ENCODE measurements at regions not wholly inside any gene's neighbourhood (a gene's known extent, or its start where the extent isn't known, plus 50 kb on each side); places are given as distances from the start of the nearest gene placed in this dataset.

DNA sequence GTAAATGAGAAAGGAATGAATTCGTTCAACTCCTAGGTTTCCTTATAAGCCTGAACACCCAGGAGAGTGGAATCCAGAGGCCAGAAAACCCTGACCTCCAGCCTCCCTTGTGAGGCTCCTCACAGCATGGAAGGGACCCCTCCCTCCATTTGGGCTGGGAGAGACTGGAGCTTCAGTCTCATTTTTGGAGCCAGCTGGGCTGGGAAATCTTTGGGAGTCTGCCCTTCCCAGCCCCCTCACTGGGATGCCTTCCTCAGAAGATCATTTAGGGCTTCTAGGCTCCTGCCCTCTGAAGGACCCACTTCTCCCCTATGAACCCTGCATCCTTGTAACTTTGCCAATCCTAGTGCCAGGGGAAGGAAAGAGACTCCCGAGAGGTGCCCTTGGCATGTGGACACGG lies 346.1 kb downstream of the CYP26B1 start:
- no peak overlapping the region for H3K9ac ChIP-seq
- H3K9me2 ChIP-seq = no peaks in the 10 kb centered on the region
- H3K4me2 ChIP-seq = no peak overlapping the region
- H3K36me3 ChIP-seq (replicated peaks in 1 of 2; ENCODE audit: control insufficient read depth in 1 of 2, insufficient read depth in 2 of 2, low read length in 1 of 2) = no peaks in the 10 kb centered on the region
- no peaks in the 10 kb centered on the region for H4K20me1 ChIP-seq (ENCODE audit: insufficient read depth)
- 76% methylated on average over 3 of the region's 3 CpGs for WGBS (ENCODE audit: low lambda C conversion rate)
- POLR2A ChIA-PET = no interaction called here
- no peaks in the 10 kb centered on the region for H3K27me3 ChIP-seq (ENCODE audit: insufficient read depth)
- TF ChIP-seq, protein P1, sequence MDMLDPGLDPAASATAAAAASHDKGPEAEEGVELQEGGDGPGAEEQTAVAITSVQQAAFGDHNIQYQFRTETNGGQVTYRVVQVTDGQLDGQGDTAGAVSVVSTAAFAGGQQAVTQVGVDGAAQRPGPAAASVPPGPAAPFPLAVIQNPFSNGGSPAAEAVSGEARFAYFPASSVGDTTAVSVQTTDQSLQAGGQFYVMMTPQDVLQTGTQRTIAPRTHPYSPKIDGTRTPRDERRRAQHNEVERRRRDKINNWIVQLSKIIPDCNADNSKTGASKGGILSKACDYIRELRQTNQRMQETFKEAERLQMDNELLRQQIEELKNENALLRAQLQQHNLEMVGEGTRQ (IDR thresholded peaks at IDR 0.05; ENCODE audit: borderline replicate concordance, low read depth, low read length) = no peak
- TF ChIP-seq TEAD4 (IDR thresholded peaks at IDR 0.05; ENCODE audit: borderline replicate concordance, insufficient read depth) (no peak), SIN3A (IDR thresholded peaks at IDR 0.05; ENCODE audit: borderline replicate concordance, low read depth, low read length) (no peak), RAD21 (IDR thresholded peaks at IDR 0.05; ENCODE audit: low read length) (no peak), EZH2phosphoT487 (IDR thresholded peaks at IDR 0.05; ENCODE audit: borderline replicate concordance, low read depth) (no peak), IRF3 (IDR thresholded peaks at IDR 0.05; ENCODE audit: low read depth, low read length) (no peak), MEF2A (IDR thresholded peaks at IDR 0.05; ENCODE audit: borderline replicate concordance, low read depth) (no peak), TCF12 (IDR thresholded peaks at IDR 0.05) (no peak), FOXM1 (IDR thresholded peaks at IDR 0.05; ENCODE audit: low read depth) (no peak), EP300 (IDR thresholded peaks at IDR 0.05; ENCODE audit: borderline replicate concordance in 1 of 2, low read depth in 1 of 2, low read length in 1 of 2) (no peak), CHD2 (IDR thresholded peaks at IDR 0.05; ENCODE audit: low read length, partially characterized antibody) (no peak), RXRA (IDR thresholded peaks at IDR 0.05; ENCODE audit: borderline replicate concordance, low read depth) (no peak)
- TF ChIP-seq, protein P2, sequence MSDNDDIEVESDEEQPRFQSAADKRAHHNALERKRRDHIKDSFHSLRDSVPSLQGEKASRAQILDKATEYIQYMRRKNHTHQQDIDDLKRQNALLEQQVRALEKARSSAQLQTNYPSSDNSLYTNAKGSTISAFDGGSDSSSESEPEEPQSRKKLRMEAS (IDR thresholded peaks at IDR 0.05; ENCODE audit: low read depth) = no peak
- TF ChIP-seq, protein P3, sequence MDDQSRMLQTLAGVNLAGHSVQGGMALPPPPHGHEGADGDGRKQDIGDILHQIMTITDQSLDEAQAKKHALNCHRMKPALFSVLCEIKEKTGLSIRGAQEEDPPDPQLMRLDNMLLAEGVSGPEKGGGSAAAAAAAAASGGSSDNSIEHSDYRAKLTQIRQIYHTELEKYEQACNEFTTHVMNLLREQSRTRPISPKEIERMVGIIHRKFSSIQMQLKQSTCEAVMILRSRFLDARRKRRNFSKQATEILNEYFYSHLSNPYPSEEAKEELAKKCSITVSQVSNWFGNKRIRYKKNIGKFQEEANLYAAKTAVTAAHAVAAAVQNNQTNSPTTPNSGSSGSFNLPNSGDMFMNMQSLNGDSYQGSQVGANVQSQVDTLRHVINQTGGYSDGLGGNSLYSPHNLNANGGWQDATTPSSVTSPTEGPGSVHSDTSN (IDR thresholded peaks at IDR 0.05) = no peak
- no peaks in the 10 kb centered on the region for H3K9me3 ChIP-seq
- H3F3A ChIP-seq (replicated peaks; ENCODE audit: insufficient read depth) = no peaks in the 10 kb centered on the region
- no peak for DNase-seq
- no peak overlapping the region for H3K27ac ChIP-seq (ENCODE audit: low read depth in 2 of 2, low read length in 1 of 2)
- no peak overlapping the region for H2AFZ ChIP-seq (ENCODE audit: low read depth)
- peaks cover 0 to under 1% of the 10 kb centered on the region in 2 experiments; a peak in 1 of 4 replicates for H3K4me1 ChIP-seq (ENCODE audit: control insufficient read depth in 1 of 2, insufficient read depth in 2 of 2, low read depth in 1 of 2, low read length in 1 of 2)
- no peaks in the 10 kb centered on the region for H3K79me2 ChIP-seq (ENCODE audit: insufficient read depth)
- CTCF ChIA-PET = interaction anchor here (0.6 to 3.2 kb wide), 15 partner anchors 10 to 778 kb away, joined by 3 to 23 read pairs (median 4); no protein-coding TSS in a partner anchor
- no peak overlapping the region for H3K4me3 ChIP-seq (ENCODE audit: low read depth in 2 of 2, low read length in 1 of 2)

GRCh38 chr2:71800851-71801250 lies 346.8 kb downstream of the CYP26B1 start:
- H3K27ac ChIP-seq (ENCODE audit: low read depth in 2 of 2, low read length in 1 of 2) = no peak overlapping the region
- CTCF ChIA-PET = interaction anchor here (1.0 to 3.2 kb wide), 9 partner anchors 13 to 779 kb away, joined by 3 to 23 read pairs (median 4); no protein-coding TSS in a partner anchor
- TF ChIP-seq ZBTB33 (IDR thresholded peaks at IDR 0.05; ENCODE audit: borderline replicate concordance, low read depth) = no peak
- TF ChIP-seq CTCF (IDR thresholded peaks at IDR 0.05) = no peak
- TF ChIP-seq GATA2 (CRISPR knock-in tag; IDR thresholded peaks at IDR 0.05) = no peak
- no peak for TF ChIP-seq NRF1 (IDR thresholded peaks at IDR 0.05; ENCODE audit: low read depth, low read length)
- TF ChIP-seq, protein P1 (IDR thresholded peaks at IDR 0.05; ENCODE audit: borderline replicate concordance, low read depth, low read length) = no peak

More at GRCh38 chr2:71800851-71801250, 346.8 kb downstream of the CYP26B1 start:
- Histone ChIP-seq H3K36me3 (replicated peaks in 1 of 2; ENCODE audit: control insufficient read depth in 1 of 2, insufficient read depth in 2 of 2, low read length in 1 of 2) (no peaks in the 10 kb centered on the region), H3K4me2 (no peak overlapping the region), H3K79me2 (ENCODE audit: insufficient read depth) (no peaks in the 10 kb centered on the region), H3K4me1 (ENCODE audit: control insufficient read depth in 1 of 2, insufficient read depth in 2 of 2, low read depth in 1 of 2, low read length in 1 of 2) (peaks cover 0 to 8% of the 10 kb centered on the region in 2 experiments; a peak in 1 of 4 replicates), H3K4me3 (ENCODE audit: low read depth in 2 of 2, low read length in 1 of 2) (no peak overlapping the region), H3K9me2 (no peaks in the 10 kb centered on the region), H3K9me3 (no peaks in the 10 kb centered on the region), H3K9ac (no peak overlapping the region), H3K27me3 (ENCODE audit: insufficient read depth) (no peaks in the 10 kb centered on the region), H2AFZ (ENCODE audit: low read depth) (no peak overlapping the region), H3F3A (replicated peaks; ENCODE audit: insufficient read depth) (no peaks in the 10 kb centered on the region), H4K20me1 (ENCODE audit: insufficient read depth) (no peaks in the 10 kb centered on the region)
- POLR2A ChIA-PET = no interaction called here
- WGBS (ENCODE audit: low lambda C conversion rate) = 46% methylated on average over 1 of the region's 1 CpG
- no peak for DNase-seq

All from SK-N-SH (cell line).